Trophoblast cell (in vitro differentiated cells and primary cell): ENCODE measurements at regions not wholly inside any gene's neighbourhood (a gene's known extent, or its start where the extent isn't known, plus 50 kb on each side); places are given as distances from the start of the nearest gene placed in this dataset.

Experiments
- DNase-seq, 2 donors: peaks; one replicate each; pipeline ENCODE4 v3.0.0-alpha.2; 2016
- H2AFZ ChIP-seq: 2 replicates; pipeline ENCODE4 v1.6.1; 2013; ENCODE audit warnings: low read length, moderate library complexity, mild to moderate bottlenecking; ENCODE audit not compliant: insufficient read depth, poor library complexity
- H2AK5ac ChIP-seq: 2 replicates; pipeline ENCODE4 v1.6.1; 2013; ENCODE audit warnings: mild to moderate bottlenecking, low read length
- H2BK120ac ChIP-seq: 2 replicates; pipeline ENCODE4 v1.6.1; 2013; ENCODE audit warnings: low read length, mild to moderate bottlenecking, moderate library complexity; ENCODE audit not compliant: insufficient read depth, poor library complexity
- H2BK12ac ChIP-seq: 2 replicates; pipeline ENCODE4 v1.6.1; 2013; ENCODE audit warnings: mild to moderate bottlenecking, low read length, moderate library complexity
- H2BK5ac ChIP-seq: 2 replicates; pipeline ENCODE4 v1.6.1; 2013; ENCODE audit warnings: low read length, low read depth, moderate library complexity, mild to moderate bottlenecking; ENCODE audit not compliant: poor library complexity
- H3K14ac ChIP-seq: 2 replicates; pipeline ENCODE4 v1.6.1; 2013; ENCODE audit warnings: mild to moderate bottlenecking, low read length
- H3K18ac ChIP-seq: 2 replicates; pipeline ENCODE4 v1.6.1; 2013; ENCODE audit warnings: mild to moderate bottlenecking, low read length
- H3K23ac ChIP-seq: 2 replicates; pipeline ENCODE4 v1.6.1; 2013; ENCODE audit warnings: low read length
- H3K27ac ChIP-seq: 2 replicates; pipeline ENCODE4 v1.5.1; 2013; ENCODE audit warnings: low read depth, mild to moderate bottlenecking, inconsistent platforms, low read length, moderate library complexity
- H3K27me3 ChIP-seq: 2 replicates; pipeline ENCODE4 v1.6.1; 2013; ENCODE audit warnings: inconsistent platforms, mild to moderate bottlenecking, low read length, moderate library complexity; ENCODE audit not compliant: insufficient read depth
- H3K36me3 ChIP-seq, 2 experiments: 1 replicate in 1 of 2; 2 replicates in 1 of 2; pipeline ENCODE4 v1.6.1; 2013; ENCODE audit warnings: low read length in 2 of 2, mild to moderate bottlenecking in 2 of 2, moderate library complexity in 1 of 2; ENCODE audit not compliant: insufficient read depth in 2 of 2, control insufficient read depth in 1 of 2
- H3K4ac ChIP-seq: 2 replicates; pipeline ENCODE4 v1.6.1; 2013; ENCODE audit warnings: low read depth, mild to moderate bottlenecking, low read length, moderate library complexity
- H3K4me1 ChIP-seq, 2 experiments: 1 replicate in 1 of 2; 2 replicates in 1 of 2; pipeline ENCODE4 v1.6.1; 2013; ENCODE audit warnings: low read length in 2 of 2, mild to moderate bottlenecking in 2 of 2, moderate library complexity in 1 of 2; ENCODE audit not compliant: insufficient read depth in 2 of 2, control insufficient read depth in 1 of 2
- H3K4me2 ChIP-seq: 2 replicates; pipeline ENCODE4 v1.6.1; 2013; ENCODE audit warnings: inconsistent platforms, mild to moderate bottlenecking, low read length, moderate library complexity
- H3K4me3 ChIP-seq: 2 replicates; pipeline ENCODE4 v1.5.1; 2013; ENCODE audit warnings: mild to moderate bottlenecking, low read depth, low read length, inconsistent platforms
- H3K79me1 ChIP-seq: one replicate; pipeline ENCODE4 v1.6.1; 2013; ENCODE audit warnings: low read length
- H3K79me2 ChIP-seq: 2 replicates; pipeline ENCODE4 v1.6.1; 2013; ENCODE audit warnings: low read length, mild to moderate bottlenecking; ENCODE audit not compliant: control insufficient read depth, insufficient read depth, poor library complexity
- H3K9ac ChIP-seq: 2 replicates; pipeline ENCODE4 v1.6.1; 2013; ENCODE audit warnings: mild to moderate bottlenecking, low read length
- H3K9me3 ChIP-seq: 2 replicates; pipeline ENCODE4 v1.6.1; 2013; ENCODE audit warnings: low read depth, mild to moderate bottlenecking, control low read depth, inconsistent platforms, low read length; ENCODE audit not compliant: insufficient read depth
- H4K12ac ChIP-seq: 2 replicates; pipeline ENCODE4 v1.6.1; 2013; ENCODE audit warnings: low read depth, mild to moderate bottlenecking, low read length, moderate library complexity
- H4K8ac ChIP-seq: 2 replicates; pipeline ENCODE4 v1.6.1; 2013; ENCODE audit warnings: low read depth, mild to moderate bottlenecking, low read length, moderate library complexity
- H4K91ac ChIP-seq: one replicate; pipeline ENCODE4 v1.6.1; 2013; ENCODE audit warnings: low read depth, mild to moderate bottlenecking, low read length, moderate library complexity
- WGBS: extraction: QIAGEN DNeasy Blood & Tissue Kit; methylation state at CpG from one replicate; pipeline ENCODE4 v1.1.7; 2013; ENCODE audit warnings: missing lambda C conversion rate; ENCODE audit not compliant: insufficient read length, insufficient coverage; ENCODE audit errors: extremely low coverage; 5-methylcytosine and 5-hydroxymethylcytosine counted together

DNA sequence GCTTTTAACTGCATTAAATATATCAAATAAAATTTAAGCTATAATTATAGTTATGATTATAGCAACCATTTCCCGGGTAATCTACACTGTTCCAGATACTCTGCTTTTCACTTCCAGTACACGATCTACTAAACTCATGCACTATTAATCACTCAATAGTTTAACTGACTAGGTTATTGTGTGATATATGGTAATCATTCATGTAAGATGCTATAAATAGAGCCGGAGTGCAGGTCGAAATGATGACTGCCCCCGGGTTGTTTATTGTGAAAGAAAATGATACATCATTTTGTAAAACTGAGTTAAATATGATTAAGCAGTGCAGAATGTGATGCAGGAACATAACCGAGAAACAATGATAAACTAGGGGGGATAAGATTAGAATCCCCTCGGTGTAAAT, 434.6 kb upstream of the DSEL start:
- Histone ChIP-seq H3K14ac (no peak overlapping the region), H3K27me3 (no peaks in the 10 kb centered on the region), H3K4ac (no peak overlapping the region), H2AFZ (no peak overlapping the region), H3K79me1 (no peaks in the 10 kb centered on the region), H4K12ac (no peak overlapping the region), H3K79me2 (no peaks in the 10 kb centered on the region), H4K8ac (no peak overlapping the region), H3K4me1 (no peaks in the 10 kb centered on the region), H3K27ac (no peak overlapping the region), H3K36me3 (no peaks in the 10 kb centered on the region), H3K4me2 (no peak overlapping the region), H3K4me3 (no peak overlapping the region), H3K23ac (no peak overlapping the region), H2BK5ac (no peak overlapping the region), H3K9ac (no peak overlapping the region), H4K91ac (no peak overlapping the region), H3K9me3 (no peaks in the 10 kb centered on the region), H3K18ac (no peak overlapping the region), H2AK5ac (no peak overlapping the region), H2BK12ac (no peak overlapping the region), H2BK120ac (no peak overlapping the region)
- DNase-seq = no peak
- no CpG with 5 or more reads among the region's 7 CpGs for WGBS

DNA sequence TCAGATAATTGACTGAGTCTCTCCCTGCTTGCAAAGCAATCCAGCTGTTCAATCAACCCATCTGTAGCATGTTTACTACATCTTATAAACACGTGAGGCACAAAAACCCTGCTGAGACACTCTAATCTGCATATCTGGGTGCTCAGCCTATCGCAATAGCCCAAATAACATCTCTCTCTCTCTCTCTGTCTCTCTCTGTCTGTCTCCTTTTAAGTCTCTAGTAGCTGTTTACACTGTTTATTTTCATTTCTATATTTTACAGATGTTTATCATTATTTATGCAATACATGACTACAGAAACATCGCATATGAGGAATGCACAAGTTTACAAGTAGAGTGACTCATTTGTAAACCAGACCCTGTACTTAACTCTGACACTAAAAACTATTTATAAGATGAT, 422.1 kb upstream of the DSEL start:
- no peak overlapping the region for H2AK5ac ChIP-seq
- H3K18ac ChIP-seq = no peak overlapping the region
- H3K79me1 ChIP-seq = no peaks in the 10 kb centered on the region
- no peak overlapping the region for H2BK5ac ChIP-seq
- no peak overlapping the region for H3K23ac ChIP-seq
- H4K8ac ChIP-seq = no peak overlapping the region
- WGBS = no CpG with 5 or more reads among the region's 3 CpGs
- no peak for DNase-seq
- no peak overlapping the region for H3K27ac ChIP-seq
- H3K4me3 ChIP-seq = no peak overlapping the region
- no peak overlapping the region for H4K91ac ChIP-seq
- no peak overlapping the region for H4K12ac ChIP-seq
- H3K79me2 ChIP-seq = no peaks in the 10 kb centered on the region
- H3K27me3 ChIP-seq = no peaks in the 10 kb centered on the region
- no peaks in the 10 kb centered on the region for H3K36me3 ChIP-seq
- H3K4me1 ChIP-seq = no peaks in the 10 kb centered on the region
- no peak overlapping the region for H2AFZ ChIP-seq
- no peak overlapping the region for H3K14ac ChIP-seq
- no peak overlapping the region for H2BK120ac ChIP-seq
- H3K4me2 ChIP-seq = no peak overlapping the region
- no peak overlapping the region for H3K4ac ChIP-seq
- no peak overlapping the region for H2BK12ac ChIP-seq
- H3K9ac ChIP-seq = no peak overlapping the region
- no peaks in the 10 kb centered on the region for H3K9me3 ChIP-seq

DNA sequence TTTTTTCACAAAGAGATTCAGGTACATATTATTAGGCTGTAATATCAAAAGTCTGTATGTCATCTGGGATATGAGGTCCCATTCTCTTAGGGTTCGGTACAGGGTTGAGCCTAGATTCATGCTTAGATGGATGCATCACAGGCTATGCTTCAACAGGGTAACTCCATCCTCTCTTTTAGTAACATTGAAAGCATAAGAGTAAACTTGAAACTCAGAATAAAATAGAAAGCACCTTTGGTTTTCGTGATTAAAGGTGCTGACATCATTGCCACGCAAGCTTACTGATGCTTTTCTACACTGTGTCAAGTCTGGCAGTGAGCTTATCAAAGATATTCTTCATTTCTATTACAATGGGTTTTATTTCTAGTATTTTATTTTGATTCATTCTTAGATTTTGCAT, 419.1 kb upstream of the DSEL start:
- no peak overlapping the region for H2BK120ac ChIP-seq
- H2BK5ac ChIP-seq = no peak overlapping the region
- H4K12ac ChIP-seq = no peak overlapping the region
- H3K4me3 ChIP-seq = no peak overlapping the region
- H4K8ac ChIP-seq = no peak overlapping the region
- WGBS = no CpG with 5 or more reads among the region's 3 CpGs
- no peaks in the 10 kb centered on the region for H3K9me3 ChIP-seq
- no peak overlapping the region for H2AFZ ChIP-seq
- H2BK12ac ChIP-seq = no peak overlapping the region
- no peak overlapping the region for H3K23ac ChIP-seq
- no peak overlapping the region for H3K27ac ChIP-seq
- no peaks in the 10 kb centered on the region for H3K79me1 ChIP-seq
- H4K91ac ChIP-seq = no peak overlapping the region
- H3K4me2 ChIP-seq = no peak overlapping the region
- no peak overlapping the region for H2AK5ac ChIP-seq
- no peaks in the 10 kb centered on the region for H3K4me1 ChIP-seq
- H3K14ac ChIP-seq = no peak overlapping the region
- H3K27me3 ChIP-seq = no peaks in the 10 kb centered on the region
- no peak overlapping the region for H3K4ac ChIP-seq
- H3K79me2 ChIP-seq = no peaks in the 10 kb centered on the region
- no peak overlapping the region for H3K18ac ChIP-seq
- no peak overlapping the region for H3K9ac ChIP-seq
- no peak for DNase-seq
- H3K36me3 ChIP-seq = no peaks in the 10 kb centered on the region

DNA sequence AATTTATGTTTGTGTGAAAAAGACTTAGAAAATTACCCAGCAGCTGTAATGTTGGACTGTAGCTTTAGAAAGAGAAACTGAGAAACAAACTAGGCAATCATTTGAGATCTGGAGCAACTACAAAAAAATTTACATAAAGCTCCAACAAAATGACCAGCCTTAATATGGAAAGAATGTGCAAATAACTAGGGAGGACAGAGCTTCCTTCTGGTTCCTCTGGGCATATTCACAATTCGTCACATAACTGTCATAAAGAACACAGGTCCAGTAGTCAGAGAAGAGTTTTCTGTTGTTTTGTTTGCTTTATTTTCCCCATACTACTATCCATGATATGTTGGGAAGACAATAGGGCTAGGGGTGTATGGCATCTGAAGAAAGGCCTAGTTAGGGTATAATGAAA, 416.8 kb upstream of the DSEL start:
- no peak overlapping the region for H2AFZ ChIP-seq
- H3K36me3 ChIP-seq = no peaks in the 10 kb centered on the region
- no peaks in the 10 kb centered on the region for H3K79me2 ChIP-seq
- no peak overlapping the region for H4K12ac ChIP-seq
- no CpG with 5 or more reads among the region's 1 CpG for WGBS
- H2AK5ac ChIP-seq = no peak overlapping the region
- no peak overlapping the region for H2BK5ac ChIP-seq
- no peak overlapping the region for H3K23ac ChIP-seq
- no peak overlapping the region for H3K4me3 ChIP-seq
- H3K4ac ChIP-seq = no peak overlapping the region
- H3K79me1 ChIP-seq = no peaks in the 10 kb centered on the region
- H3K9ac ChIP-seq = no peak overlapping the region
- H2BK12ac ChIP-seq = no peak overlapping the region
- H4K91ac ChIP-seq = no peak overlapping the region
- H2BK120ac ChIP-seq = no peak overlapping the region
- H3K4me2 ChIP-seq = no peak overlapping the region
- no peaks in the 10 kb centered on the region for H3K9me3 ChIP-seq
- H3K27me3 ChIP-seq = no peaks in the 10 kb centered on the region
- H3K14ac ChIP-seq = no peak overlapping the region
- no peak for DNase-seq
- H3K27ac ChIP-seq = no peak overlapping the region
- no peak overlapping the region for H4K8ac ChIP-seq
- H3K18ac ChIP-seq = no peak overlapping the region
- H3K4me1 ChIP-seq = no peaks in the 10 kb centered on the region
